NCI-H1417 treated with DMSO at 0.1 percent for 48 hours (cell line): ENCODE measurements at regions not wholly inside any gene's neighbourhood (a gene's known extent, or its start where the extent isn't known, plus 50 kb on each side); places are given as distances from the start of the nearest gene placed in this dataset.

ENCODE experiments used
- DNase-seq: peaks from one replicate; lab custom pipeline; 2025; lab: John Stamatoyannopoulos, UW

DNA sequence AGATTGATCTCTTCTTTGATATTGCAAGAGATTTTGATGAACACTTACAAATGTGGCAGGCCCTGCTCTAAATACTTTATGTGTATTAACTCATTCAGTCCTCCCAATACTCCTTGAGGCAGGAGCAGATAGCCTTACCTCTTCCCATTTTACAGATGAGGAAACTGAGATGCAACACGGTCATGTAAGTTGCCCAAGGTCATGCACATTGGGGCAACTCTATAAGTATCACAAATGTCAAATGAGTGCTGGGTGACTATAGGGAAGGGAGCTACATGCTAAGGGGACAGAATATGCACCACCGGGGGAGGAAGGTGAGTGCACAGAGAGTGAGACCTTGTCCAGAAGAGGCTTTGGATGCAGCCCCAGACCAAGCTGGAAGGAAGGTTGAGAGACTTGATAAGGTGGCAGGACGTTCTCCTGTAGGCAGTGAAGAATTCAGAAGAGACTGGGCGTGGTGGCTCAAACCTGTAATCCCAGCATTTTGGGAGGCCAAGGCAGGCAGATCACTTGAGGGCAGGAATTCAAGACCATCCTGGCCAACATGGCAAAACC lies 132.3 kb upstream of the PWP1 start:
- no peak for DNase-seq

- no peak for DNase-seq
These were observed 130.7 kb upstream of the PWP1 start for GRCh38 chr12:107554941-107555340.

DNA sequence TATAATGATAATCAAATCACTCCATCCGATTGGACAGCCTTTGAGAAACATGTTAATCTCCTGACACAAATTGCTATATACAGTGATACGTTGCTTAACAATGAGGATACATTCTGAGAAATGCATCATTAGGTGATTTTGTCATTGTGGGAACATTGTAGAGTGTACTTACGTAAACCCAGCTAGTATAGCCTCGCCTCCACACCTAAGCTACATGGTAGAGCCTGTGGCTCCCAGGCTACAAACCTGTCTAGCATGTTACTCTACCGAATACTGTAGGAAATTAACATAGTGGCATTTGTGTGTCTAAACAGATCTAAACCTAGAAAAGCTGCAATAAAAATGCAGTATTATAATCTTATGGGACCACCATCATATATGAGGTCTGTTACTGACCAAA lies 128.6 kb upstream of the PWP1 start:
- no peak for DNase-seq

DNA sequence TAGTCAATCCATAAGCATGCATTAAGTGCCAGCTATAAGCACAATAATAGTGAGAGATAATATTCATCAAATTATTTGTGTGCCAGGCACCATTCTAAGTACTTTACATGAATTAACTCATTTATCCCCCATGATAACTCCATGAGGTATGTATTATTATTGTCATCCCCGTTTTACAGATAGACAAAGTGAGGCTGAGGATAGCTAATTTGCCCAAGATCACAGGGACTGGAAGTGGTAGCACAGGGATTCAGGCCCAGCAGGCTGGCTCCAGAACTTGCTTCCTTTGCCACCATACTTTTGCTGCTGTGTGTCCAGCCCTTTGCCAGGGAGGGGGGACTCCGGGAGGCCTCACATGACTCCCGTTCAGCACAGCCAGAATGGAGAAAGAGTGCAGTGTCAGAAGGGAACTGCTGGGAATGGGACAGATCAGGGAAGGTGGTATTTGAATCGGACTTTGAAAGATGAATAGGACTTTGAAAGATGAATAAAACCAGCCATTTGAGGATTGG lies 128.0 kb upstream of the PWP1 start:
- DNase-seq, result no peak

GRCh38 chr12:107558141-107558815 lies 127.3 kb upstream of the PWP1 start:
- DNase-seq, result no peak

DNA sequence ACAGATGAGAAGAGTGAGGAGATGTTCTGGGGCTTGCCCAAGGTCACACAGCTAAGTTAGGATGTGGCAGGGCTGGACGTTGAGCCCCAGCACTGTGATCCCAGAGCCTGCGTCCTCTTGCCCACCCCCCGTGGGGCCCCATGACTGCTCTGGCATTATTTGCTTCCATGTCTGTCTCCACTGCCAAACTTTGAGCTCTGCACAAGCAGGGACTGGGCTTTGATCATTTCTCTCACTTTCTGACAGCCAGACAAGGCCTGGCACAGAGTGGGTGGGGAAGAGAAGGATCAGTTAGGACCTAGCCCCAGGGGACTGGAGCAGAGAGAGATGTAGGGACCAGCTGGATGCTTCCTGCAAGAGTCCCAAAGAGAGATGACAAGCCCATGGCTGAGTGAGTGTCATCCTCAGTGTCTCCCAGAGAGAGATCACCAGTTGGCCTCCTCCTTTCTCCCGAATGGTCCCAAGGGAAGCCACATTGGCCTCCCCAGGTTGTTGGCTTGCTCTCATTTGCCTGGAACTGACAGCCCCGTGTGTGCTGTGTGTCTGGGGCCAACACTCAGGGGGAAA lies 126.7 kb upstream of the PWP1 start:
- no peak for DNase-seq

DNA sequence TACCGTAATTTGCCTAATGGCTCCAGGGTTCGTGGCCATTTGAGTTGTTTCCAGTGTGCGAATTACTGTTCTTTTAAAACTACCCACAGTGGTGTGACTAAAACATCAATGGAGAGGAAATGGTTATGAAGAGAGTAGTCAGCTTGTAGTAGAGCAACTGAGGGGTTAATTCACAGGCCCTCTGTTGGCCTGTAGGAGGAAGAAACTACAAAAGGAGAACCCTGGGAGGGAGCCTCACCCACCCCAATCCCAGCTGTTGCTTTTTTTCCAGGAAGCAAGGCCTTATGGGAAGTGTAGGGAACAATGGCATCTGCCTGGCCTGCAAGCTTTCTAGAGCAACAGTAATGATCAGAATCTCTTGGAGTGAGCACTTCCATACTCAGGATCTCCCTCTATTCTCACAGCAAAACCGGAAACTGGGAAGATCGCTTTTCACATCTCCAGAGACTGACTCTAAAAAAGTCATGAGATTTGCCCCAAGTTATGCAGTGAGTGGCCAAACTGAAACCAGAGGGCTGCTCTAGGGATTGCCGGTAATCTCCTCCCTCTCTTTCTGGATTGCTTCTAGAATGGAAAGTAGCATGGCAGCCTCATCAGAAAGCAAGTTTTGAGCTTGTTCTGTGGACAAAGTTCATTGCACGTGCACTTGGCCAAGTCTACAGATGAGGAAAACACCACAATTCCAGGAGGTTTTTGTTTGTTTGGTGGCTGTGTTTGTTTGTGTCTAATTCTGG lies 125.3 kb upstream of the PWP1 start:
- no peak for DNase-seq

GRCh38 chr12:107560899-107561285 lies 124.7 kb upstream of the PWP1 start:
- DNase-seq, result no peak

GRCh38 chr12:107564946-107565345 lies 120.7 kb upstream of the PWP1 start:
- DNase-seq, result no peak

- no peak for DNase-seq
These were observed 120.0 kb upstream of the PWP1 start for GRCh38 chr12:107565551-107565950.

DNA sequence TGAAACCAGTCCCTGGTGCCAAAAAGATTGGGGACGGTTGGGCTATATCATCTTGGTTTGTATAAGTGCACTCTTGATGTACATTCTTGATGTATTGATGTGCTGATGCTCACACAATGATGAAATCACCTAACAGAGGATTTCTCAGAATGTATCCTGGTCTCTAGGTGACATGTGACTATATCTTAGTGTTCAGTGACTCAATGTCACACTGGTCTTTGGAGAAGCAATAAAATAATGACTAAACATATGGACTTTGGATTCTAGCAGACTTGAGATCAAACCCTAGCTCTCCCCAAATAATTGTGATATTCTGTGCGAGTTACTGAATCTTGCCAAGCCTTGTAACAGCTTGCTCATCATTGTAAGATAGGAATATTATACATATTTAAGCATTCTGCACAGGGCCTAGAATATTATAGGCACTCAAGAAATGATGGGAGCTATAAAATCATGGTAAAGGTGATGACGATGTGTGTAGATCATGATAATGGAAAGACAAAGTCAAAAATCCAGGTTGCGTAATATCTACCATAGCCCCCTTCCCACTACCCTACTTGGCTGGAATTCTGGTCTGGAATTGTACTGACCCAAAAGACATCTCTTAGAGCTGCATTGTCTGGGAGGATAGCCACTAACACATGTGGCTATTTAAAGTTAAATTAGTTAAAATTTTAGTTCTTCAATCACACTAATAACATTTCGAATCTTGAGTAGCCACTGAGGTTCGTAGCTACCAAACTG lies 117.6 kb upstream of the PWP1 start:
- DNase-seq, result no peak

GRCh38 chr12:107568718-107569117 lies 116.9 kb upstream of the PWP1 start:
- no peak for DNase-seq

- DNase-seq, result no peak
These were observed 114.9 kb upstream of the PWP1 start for GRCh38 chr12:107570721-107571120.

- no peak for DNase-seq
These were observed 114.1 kb upstream of the PWP1 start for GRCh38 chr12:107571492-107571891.

GRCh38 chr12:107574691-107575090 lies 110.9 kb upstream of the PWP1 start:
- DNase-seq, result no peak

GRCh38 chr12:107580750-107581618 lies 104.6 kb upstream of the PWP1 start:
- DNase-seq, result no peak

GRCh38 chr12:107581619-107582015 lies 104.0 kb upstream of the PWP1 start:
- DNase-seq, result no peak

DNA sequence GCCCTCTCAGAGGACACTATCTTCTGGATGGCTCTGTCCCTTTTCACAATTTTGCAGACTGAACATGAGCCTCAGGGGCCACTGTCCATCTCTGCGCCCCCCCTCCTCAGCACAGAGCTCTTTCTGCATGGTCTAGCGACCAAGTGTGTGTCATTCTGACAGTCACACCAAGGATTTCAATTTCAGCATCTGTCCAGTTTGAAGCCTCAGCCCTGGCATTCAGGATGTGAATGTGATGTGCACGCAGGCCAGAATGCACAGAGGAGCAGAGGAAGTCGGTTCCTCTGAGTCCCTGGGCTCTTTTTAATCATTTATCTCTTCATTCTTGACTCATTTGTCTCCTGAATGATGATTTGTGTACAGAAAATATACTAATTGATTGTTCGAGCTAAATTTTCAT lies 102.0 kb upstream of the PWP1 start:
- DNase-seq, result no peak

DNA sequence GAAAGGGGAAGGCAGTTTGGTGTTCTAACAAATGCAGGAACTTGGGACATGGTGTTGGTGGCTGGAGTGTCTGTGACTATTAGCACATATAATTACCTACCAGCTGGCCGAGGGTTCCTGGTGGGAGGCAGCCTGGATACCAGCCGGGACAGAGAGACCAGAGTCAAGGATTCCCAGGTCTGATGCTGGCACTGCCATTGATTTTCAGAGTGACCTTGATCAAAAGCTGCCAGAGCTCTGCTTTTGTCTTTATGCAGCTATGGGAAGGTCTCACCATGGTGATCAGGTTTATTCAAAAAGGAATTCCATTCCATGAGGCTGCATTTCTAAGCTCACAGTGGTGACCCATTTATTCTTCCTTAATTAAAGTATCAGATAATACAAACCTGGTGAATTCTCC lies 101.0 kb upstream of the PWP1 start:
- no peak for DNase-seq

DNA sequence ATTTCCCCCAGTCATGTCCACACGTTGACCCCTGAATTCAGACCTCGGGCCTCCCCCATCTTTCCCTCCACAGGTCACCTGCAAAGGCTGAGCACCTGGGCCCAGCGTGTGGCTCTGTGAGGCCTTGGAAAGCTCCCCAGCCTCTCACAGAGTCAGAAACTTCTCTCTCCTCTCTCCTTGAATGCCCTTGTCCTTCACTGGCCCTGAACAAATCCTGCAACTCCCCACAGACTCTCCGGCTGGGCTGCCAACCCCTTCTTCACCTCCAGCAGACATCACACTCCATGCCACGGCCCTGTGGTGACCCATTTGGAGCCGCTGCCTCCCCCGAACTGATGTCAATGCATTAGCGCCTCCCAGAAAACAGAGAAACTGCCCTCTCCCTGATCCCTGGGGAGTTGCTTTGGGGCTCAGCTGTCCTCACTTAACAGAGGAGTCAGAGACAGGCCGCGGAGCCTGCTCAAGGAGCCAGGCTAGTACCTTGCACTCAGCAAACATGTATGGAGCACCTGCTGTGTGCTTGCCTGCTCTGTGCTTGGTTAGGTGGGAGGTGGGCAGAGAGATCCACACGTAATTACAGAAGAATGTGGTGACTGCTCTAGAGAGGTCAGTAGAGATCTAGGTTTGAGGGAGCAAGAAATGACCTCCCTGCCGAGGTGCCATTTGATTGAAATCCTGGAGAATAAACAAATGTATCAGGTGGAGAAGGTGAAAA lies 99.2 kb upstream of the PWP1 start:
- no peak for DNase-seq

GRCh38 chr12:107590413-107590812 lies 95.2 kb upstream of the PWP1 start:
- no peak for DNase-seq
